ENCODE measurements at regions not wholly inside any gene's neighbourhood (a gene's known extent, or its start where the extent isn't known, plus 50 kb on each side); places are given as distances from the start of the nearest gene placed in this dataset.

DNA sequence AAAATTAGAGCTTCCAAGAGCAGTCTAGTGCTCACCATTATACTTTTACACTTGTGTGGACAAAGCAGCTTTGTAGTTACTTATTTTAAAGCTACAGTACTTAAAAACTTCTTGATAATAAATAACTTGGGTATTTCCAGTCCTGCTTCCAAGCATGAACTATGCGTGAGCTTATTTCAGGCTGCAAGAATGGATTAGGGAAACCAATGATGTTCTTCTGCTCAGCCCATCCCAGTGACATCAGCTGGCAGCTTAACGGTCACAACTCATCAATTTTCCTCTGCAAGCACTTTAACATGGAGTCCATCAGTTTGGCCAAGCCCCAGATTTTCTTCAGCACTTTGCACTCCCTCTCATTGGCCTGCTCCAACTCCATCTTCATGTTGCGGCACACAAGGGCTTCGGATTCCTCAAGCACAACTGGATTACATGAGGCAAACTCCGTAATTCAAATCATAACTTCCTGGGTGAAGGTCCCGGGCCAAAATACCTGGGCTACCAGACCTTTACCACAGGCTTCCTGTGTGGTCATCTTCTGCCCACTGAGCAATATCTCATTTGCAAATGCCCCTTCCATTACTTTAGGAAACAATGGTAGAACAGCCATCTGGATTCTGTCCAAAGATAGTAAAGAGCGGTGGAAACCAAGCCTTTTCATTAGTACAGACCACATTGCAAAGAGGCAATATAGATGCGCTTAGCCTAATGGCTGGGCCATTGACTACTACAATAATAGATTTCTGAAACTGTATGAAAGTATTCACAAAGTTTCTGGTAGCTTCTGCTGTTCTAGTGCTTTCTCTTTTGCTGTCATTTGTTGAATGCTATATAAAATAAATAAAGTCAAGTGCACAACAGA lies 87.5 kb upstream of the DAZL start:
- TF ChIP-seq SUZ12 (IDR thresholded peaks at IDR 0.05; ENCODE audit: extremely low read depth, insufficient read depth, insufficient read length), result no peak
- no peak for TF ChIP-seq ZNF274 (IDR thresholded peaks at IDR 0.05; ENCODE audit: low read depth, low read length)
- no peak for TF ChIP-seq YY1 (IDR thresholded peaks at IDR 0.05; ENCODE audit: insufficient read depth, insufficient read length)
- no peak overlapping the region for H3K9ac ChIP-seq (ENCODE audit: insufficient read length, low read depth)
- no peaks in the 10 kb centered on the region for H3K36me3 ChIP-seq (ENCODE audit: insufficient read depth, insufficient read length, low read length)
- DNase-seq (ENCODE audit: low read depth, low spot score), result no peak
- no peak overlapping the region for H3K4me3 ChIP-seq (ENCODE audit: insufficient read length, low read depth)
- H3K27me3 ChIP-seq (ENCODE audit: insufficient read depth, insufficient read length), result no peaks in the 10 kb centered on the region
- peaks cover 24% of the 10 kb centered on the region for H3K9me3 ChIP-seq (ENCODE audit: insufficient read depth, low read length)
- H3K4me1 ChIP-seq (ENCODE audit: insufficient read depth, insufficient read length), result no peaks in the 10 kb centered on the region

DNA sequence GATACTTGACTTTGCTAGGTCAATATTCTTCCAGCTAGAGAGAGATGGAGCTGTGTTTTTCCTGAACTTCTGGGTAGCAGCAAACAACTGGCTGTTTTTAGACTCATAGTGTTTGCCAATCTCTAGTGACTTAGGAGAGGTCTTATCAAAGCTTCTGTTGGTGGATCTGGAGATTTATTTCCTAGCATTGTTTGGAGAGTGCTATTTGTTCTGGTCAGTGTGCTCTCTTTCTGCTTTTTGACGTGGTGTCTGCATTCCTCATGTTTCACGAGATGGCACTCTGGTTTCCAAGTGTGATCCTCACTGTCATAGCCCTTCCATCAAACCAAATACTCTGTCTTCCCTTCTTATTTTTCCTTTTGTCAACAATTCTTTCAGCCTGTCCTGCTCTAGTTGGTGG lies 88.6 kb upstream of the DAZL start:
- no peaks in the 10 kb centered on the region for H3K36me3 ChIP-seq (ENCODE audit: insufficient read depth, insufficient read length, low read length)
- DNase-seq (ENCODE audit: low read depth, low spot score), result no peak
- no peak overlapping the region for H3K4me3 ChIP-seq (ENCODE audit: insufficient read length, low read depth)
- peaks cover 2% of the 10 kb centered on the region for H3K4me1 ChIP-seq (ENCODE audit: insufficient read depth, insufficient read length)
- no peaks in the 10 kb centered on the region for H3K27me3 ChIP-seq (ENCODE audit: insufficient read depth, insufficient read length)
- no peak for TF ChIP-seq SUZ12 (IDR thresholded peaks at IDR 0.05; ENCODE audit: extremely low read depth, insufficient read depth, insufficient read length)
- no peak for TF ChIP-seq YY1 (IDR thresholded peaks at IDR 0.05; ENCODE audit: insufficient read depth, insufficient read length)
- no peak for TF ChIP-seq ZNF274 (IDR thresholded peaks at IDR 0.05; ENCODE audit: low read depth, low read length)
- peaks cover 14% of the 10 kb centered on the region; the same call in 1 of the 2 replicates for H3K9me3 ChIP-seq (ENCODE audit: insufficient read depth, low read length)
- H3K9ac ChIP-seq (ENCODE audit: insufficient read length, low read depth), result no peak overlapping the region

DNA sequence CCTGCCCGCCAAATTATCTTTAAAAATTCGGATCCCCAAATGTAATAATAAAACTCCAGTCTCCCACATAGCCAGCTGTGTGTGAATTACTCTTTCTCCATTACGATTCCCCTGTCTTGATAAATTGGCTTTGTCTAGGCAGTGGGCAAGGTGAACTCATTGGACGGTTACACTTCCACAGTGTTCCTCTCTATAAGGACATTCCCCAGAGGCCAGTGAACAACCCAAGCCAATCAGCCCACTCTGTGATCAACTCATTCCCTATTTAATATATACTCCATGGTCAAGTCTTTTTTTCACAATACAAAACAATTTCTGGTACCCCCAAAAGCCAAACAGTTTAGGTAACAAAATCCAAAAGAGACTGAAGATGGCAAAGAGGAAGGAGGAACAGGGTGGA lies 90.5 kb upstream of the DAZL start:
- Histone ChIP-seq H3K4me1 (ENCODE audit: insufficient read depth, insufficient read length) (peaks cover 2% of the 10 kb centered on the region), H3K9me3 (ENCODE audit: insufficient read depth, low read length) (0 out of 2 replicates have a peak, but pooled peaks cover 3% of the 10 kb centered on the region), H3K36me3 (ENCODE audit: insufficient read depth, insufficient read length, low read length) (no peaks in the 10 kb centered on the region), H3K9ac (ENCODE audit: insufficient read length, low read depth) (no peak overlapping the region), H3K4me3 (ENCODE audit: insufficient read length, low read depth) (no peak overlapping the region), H3K27me3 (ENCODE audit: insufficient read depth, insufficient read length) (no peaks in the 10 kb centered on the region)
- no peak for TF ChIP-seq ZNF274 (IDR thresholded peaks at IDR 0.05; ENCODE audit: low read depth, low read length)
- no peak for TF ChIP-seq YY1 (IDR thresholded peaks at IDR 0.05; ENCODE audit: insufficient read depth, insufficient read length)
- no peak for DNase-seq (ENCODE audit: low read depth, low spot score)

DNA sequence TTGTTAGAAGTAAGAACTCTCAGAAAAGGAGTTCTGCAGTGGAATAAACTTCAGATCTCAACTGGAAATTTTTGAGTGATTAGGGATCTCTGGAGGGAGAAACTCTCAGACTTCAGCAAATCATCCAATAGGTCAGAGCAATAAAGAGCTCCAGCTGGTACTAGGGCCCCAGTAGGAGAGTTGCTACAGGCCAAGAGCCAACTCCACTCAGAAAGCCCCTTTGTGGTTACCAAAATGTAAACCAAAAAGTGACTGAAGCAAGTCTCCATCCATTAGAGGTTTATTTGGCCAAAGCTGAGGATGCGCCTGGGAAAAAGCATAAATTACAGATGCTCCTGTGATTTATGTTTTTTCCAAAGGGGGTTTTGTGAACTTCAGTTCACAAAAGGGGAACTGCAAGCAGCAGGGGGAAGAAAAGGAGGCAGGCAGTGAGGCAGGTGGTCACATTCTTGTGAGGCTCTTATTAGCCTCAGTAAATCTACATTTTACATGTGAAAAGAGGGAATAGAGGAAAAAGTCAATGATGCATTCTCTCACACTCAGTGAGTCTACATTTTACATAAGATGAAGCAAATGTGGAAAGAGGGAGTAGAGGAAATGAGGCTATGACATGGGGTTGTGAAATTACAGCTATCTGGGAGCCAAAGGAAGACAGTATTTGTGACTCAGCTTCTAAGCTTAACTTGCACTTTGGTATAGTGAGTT lies 92.4 kb upstream of the DAZL start:
- Histone ChIP-seq H3K4me1 (ENCODE audit: insufficient read depth, insufficient read length) (peaks cover 2% of the 10 kb centered on the region), H3K27me3 (ENCODE audit: insufficient read depth, insufficient read length) (no peaks in the 10 kb centered on the region), H3K9ac (ENCODE audit: insufficient read length, low read depth) (no peak overlapping the region), H3K4me3 (ENCODE audit: insufficient read length, low read depth) (no peak overlapping the region), H3K36me3 (ENCODE audit: insufficient read depth, insufficient read length, low read length) (no peaks in the 10 kb centered on the region), H3K9me3 (ENCODE audit: insufficient read depth, low read length) (0 out of 2 replicates have a peak, but pooled peaks cover 3% of the 10 kb centered on the region)
- TF ChIP-seq YY1 (IDR thresholded peaks at IDR 0.05; ENCODE audit: insufficient read depth, insufficient read length), result no peak
- no peak for TF ChIP-seq SUZ12 (IDR thresholded peaks at IDR 0.05; ENCODE audit: extremely low read depth, insufficient read depth, insufficient read length)
- peak; percentile 47 for DNase-seq (ENCODE audit: low read depth, low spot score)

DNA sequence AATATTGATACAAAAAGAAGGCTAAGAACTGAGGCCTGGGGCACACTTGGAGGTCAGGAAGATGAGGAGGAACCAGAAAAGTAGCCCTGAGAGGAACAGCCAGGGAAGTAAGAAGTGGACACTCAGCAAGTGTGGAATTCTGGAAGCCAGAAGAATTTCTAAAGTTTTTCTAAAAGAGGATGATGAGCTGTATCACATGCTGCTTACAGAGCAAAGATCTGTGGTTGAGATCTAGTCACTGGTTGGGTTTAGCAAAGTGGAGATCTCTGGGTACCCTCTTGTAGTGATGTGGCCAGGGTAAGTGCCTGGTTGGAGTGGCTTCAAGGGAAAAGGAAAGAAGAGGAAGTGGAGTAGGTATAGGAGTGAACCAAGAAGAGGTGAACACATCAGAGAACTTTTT lies 95.4 kb upstream of the DAZL start:
- no peak for DNase-seq (ENCODE audit: low read depth, low spot score)
- Histone ChIP-seq H3K27me3 (ENCODE audit: insufficient read depth, insufficient read length) (no peaks in the 10 kb centered on the region), H3K9me3 (ENCODE audit: insufficient read depth, low read length) (0 out of 2 replicates have a peak, but pooled peaks cover 2% of the 10 kb centered on the region), H3K4me3 (ENCODE audit: insufficient read length, low read depth) (no peak overlapping the region), H3K4me1 (ENCODE audit: insufficient read depth, insufficient read length) (peaks cover 2% of the 10 kb centered on the region), H3K9ac (ENCODE audit: insufficient read length, low read depth) (no peak overlapping the region), H3K36me3 (ENCODE audit: insufficient read depth, insufficient read length, low read length) (no peaks in the 10 kb centered on the region)
- no peak for TF ChIP-seq YY1 (IDR thresholded peaks at IDR 0.05; ENCODE audit: insufficient read depth, insufficient read length)
- no peak for TF ChIP-seq SUZ12 (IDR thresholded peaks at IDR 0.05; ENCODE audit: extremely low read depth, insufficient read depth, insufficient read length)
- no peak for TF ChIP-seq ZNF274 (IDR thresholded peaks at IDR 0.05; ENCODE audit: low read depth, low read length)

DNA sequence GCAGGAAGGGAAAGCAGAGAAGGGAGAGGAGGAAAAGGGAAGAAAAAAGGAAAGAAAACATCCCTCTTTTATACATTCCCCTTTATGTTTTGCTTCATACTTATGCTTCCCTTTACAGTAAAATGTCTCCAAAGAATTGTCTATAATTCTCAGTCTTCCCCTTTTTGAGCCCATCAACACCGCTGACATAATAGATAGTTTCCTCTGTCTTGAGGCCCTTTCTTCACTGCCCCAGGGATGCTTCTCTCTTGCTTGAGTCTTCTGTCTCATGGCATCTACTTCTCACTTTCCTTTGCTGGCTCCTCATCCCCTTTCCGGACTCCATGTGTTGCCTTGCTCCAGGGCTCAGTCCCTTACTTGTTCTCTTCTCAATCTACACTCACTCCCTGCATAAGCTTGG lies 99.7 kb upstream of the DAZL start:
- DNase-seq (ENCODE audit: low read depth, low spot score), result no peak
- Histone ChIP-seq H3K4me1 (ENCODE audit: insufficient read depth, insufficient read length) (no peaks in the 10 kb centered on the region), H3K9me3 (ENCODE audit: insufficient read depth, low read length) (no peaks in the 10 kb centered on the region), H3K9ac (ENCODE audit: insufficient read length, low read depth) (no peak overlapping the region), H3K27me3 (ENCODE audit: insufficient read depth, insufficient read length) (no peaks in the 10 kb centered on the region), H3K4me3 (ENCODE audit: insufficient read length, low read depth) (no peak overlapping the region), H3K36me3 (ENCODE audit: insufficient read depth, insufficient read length, low read length) (no peaks in the 10 kb centered on the region)
- no peak for TF ChIP-seq YY1 (IDR thresholded peaks at IDR 0.05; ENCODE audit: insufficient read depth, insufficient read length)
- TF ChIP-seq SUZ12 (IDR thresholded peaks at IDR 0.05; ENCODE audit: extremely low read depth, insufficient read depth, insufficient read length), result no peak
- TF ChIP-seq ZNF274 (IDR thresholded peaks at IDR 0.05; ENCODE audit: low read depth, low read length), result no peak

DNA sequence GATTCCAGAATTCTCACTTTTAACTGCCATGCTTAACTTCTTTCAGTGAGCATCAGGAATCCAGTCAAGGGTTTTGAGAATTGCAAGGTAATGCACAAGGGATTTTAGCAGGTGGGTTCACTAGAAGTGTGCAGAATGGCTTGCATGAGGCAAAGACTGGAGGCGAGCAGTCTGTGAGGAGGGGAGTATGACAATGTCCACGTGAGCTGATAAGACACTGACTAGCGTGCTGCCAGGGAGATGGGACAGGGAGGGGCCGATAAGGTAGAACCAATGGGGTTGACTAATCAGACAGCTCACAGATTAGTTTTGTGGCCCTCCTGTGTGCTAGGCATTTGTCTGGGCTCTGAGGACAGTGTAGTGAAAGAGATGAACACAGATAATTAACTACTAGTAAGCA lies 102.0 kb upstream of the DAZL start:
- no peak for DNase-seq (ENCODE audit: low read depth, low spot score)
- Histone ChIP-seq H3K36me3 (ENCODE audit: insufficient read depth, insufficient read length, low read length) (no peaks in the 10 kb centered on the region), H3K4me1 (ENCODE audit: insufficient read depth, insufficient read length) (no peaks in the 10 kb centered on the region), H3K4me3 (ENCODE audit: insufficient read length, low read depth) (no peak overlapping the region), H3K9me3 (ENCODE audit: insufficient read depth, low read length) (no peaks in the 10 kb centered on the region), H3K9ac (ENCODE audit: insufficient read length, low read depth) (no peak overlapping the region), H3K27me3 (ENCODE audit: insufficient read depth, insufficient read length) (no peaks in the 10 kb centered on the region)
- TF ChIP-seq ZNF274 (IDR thresholded peaks at IDR 0.05; ENCODE audit: low read depth, low read length) (no peak), YY1 (IDR thresholded peaks at IDR 0.05; ENCODE audit: insufficient read depth, insufficient read length) (no peak), SUZ12 (IDR thresholded peaks at IDR 0.05; ENCODE audit: extremely low read depth, insufficient read depth, insufficient read length) (no peak)

Measured in NT2/D1 (cell line).